Ectodermal cell (in vitro differentiated cells): ENCODE measurements at regions not wholly inside any gene's neighbourhood (a gene's known extent, or its start where the extent isn't known, plus 50 kb on each side); places are given as distances from the start of the nearest gene placed in this dataset.

Experiments used
- H3K27ac ChIP-seq: 2 replicates; pipeline ENCODE4 v1.7.0; 2013; ENCODE audit warnings: mild to moderate bottlenecking, low read depth, low read length; ENCODE audit not compliant: insufficient read depth, poor library complexity, severe bottlenecking
- H3K27me3 ChIP-seq: 2 replicates; pipeline ENCODE4 v1.7.0; 2013; ENCODE audit warnings: mild to moderate bottlenecking, low read length; ENCODE audit not compliant: insufficient read depth, control insufficient read depth, poor library complexity, severe bottlenecking
- H3K36me3 ChIP-seq: one replicate; pipeline ENCODE4 v1.7.0; 2013; ENCODE audit warnings: low read length; ENCODE audit not compliant: control insufficient read depth, insufficient read depth
- H3K4me1 ChIP-seq: one replicate; pipeline ENCODE4 v1.7.0; 2013; ENCODE audit warnings: low read length; ENCODE audit not compliant: control insufficient read depth, insufficient read depth
- H3K4me3 ChIP-seq: 2 replicates; pipeline ENCODE4 v1.7.0; 2013; ENCODE audit warnings: low read depth, low read length, control low read depth; ENCODE audit not compliant: insufficient read depth
- H3K9me3 ChIP-seq: 2 replicates; pipeline ENCODE4 v1.7.0; 2013; ENCODE audit warnings: mild to moderate bottlenecking, low read length, moderate library complexity; ENCODE audit not compliant: control insufficient read depth
- WGBS, 2 experiments: methylation state at CpG; one replicate each; pipeline ENCODE4 v1.1.7; 2013; ENCODE audit warnings: missing lambda C conversion rate in 2 of 2; 5-methylcytosine and 5-hydroxymethylcytosine counted together

DNA sequence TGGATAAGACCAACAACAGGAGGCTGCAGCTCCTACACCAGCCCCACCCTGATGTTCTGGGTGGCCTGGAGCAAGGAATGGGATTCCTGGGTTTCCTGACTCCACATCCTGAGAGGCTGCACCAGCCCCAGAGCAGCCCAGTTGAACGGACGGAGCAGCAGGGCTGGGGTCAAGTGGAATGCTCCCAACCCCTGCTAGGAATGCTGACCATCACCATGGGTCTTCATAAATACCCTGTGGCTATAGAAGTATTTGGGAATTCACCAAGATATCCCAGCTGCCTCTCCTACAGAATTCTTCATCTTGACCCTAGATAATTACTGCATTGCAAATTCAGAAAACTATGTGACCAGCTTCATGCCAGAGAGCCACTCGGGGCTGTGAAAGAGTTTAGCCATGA, 180.3 kb downstream of the THBS2 start:
- 89 to 90% methylated on average over 3 of the region's 3 CpGs for WGBS, 2 experiments
- Histone ChIP-seq H3K4me3 (no peak overlapping the region), H3K27me3 (no peaks in the 10 kb centered on the region), H3K27ac (no peak overlapping the region), H3K9me3 (no peaks in the 10 kb centered on the region), H3K36me3 (no peaks in the 10 kb centered on the region), H3K4me1 (no peaks in the 10 kb centered on the region)

DNA sequence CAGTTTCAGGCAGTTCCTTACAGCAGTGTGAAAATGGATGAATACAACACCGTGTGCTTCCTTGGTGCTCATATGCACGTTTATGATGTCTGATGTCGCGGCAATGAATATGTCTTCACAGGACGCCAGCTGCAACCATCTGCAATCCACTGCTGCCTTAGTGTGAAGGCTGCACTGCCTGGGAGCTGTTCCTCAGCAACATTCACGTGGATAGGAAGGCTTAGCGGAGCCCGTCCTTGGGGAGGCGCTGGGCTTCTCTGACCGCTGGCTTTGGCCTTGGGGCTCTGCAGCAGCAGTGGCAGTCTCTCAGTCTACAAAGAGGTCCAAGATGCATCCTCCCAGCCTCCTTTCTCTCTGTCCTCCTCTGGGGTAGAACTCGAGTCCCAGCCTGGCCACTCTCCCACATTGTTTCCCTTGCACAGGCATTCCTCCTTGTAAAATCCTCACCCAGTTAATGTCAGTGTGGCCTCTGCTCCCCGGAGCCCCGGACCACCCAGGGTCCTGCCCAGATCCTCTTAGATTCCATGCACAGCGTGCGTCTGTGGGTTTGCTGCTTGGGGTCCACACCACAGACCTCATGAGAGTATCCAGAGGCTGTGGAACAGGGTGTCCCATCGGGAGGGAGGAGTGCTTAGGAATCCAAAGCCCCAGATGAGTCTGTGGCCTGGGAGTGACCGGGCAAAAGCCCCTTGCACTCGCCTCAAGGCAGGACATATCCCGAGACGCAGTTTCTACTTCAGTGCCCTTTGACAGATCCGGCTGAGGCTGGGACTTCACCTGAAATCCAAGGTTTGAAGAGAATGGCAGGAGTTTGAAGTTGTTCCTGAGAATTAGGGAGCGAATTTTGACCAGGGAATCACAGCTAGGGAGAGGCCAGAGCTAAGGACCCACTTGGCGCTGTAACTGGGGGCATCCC, 181.3 kb downstream of the THBS2 start:
- 89 to 90% methylated on average over 23 of the region's 23 CpGs for WGBS, 2 experiments
- Histone ChIP-seq H3K4me3 (no peak overlapping the region), H3K27ac (no peak overlapping the region), H3K9me3 (no peaks in the 10 kb centered on the region), H3K27me3 (no peaks in the 10 kb centered on the region), H3K36me3 (no peaks in the 10 kb centered on the region), H3K4me1 (no peaks in the 10 kb centered on the region)

DNA sequence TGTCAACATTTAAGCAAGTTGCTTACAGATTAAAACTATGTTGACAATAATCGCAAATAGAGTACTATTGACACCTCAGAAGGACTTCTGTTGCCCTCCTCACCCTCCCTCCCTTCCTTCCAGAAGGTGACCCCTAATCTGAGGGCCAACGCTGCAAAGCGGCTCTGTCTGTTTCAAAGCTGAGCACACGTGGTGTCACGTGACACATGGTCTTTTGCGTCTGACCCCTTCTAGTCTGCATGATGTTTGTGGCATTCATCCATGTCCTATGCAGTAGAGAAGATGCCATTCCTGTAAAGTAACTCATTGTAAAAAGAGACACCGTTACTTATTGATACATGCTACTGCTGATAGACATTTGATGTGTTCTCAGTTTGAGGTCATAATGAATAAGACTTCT, 182.3 kb downstream of the THBS2 start:
- H3K9me3 ChIP-seq, result no peaks in the 10 kb centered on the region
- WGBS, 2 experiments, result 81% methylated on average over 7 of the region's 7 CpGs
- no peak overlapping the region for H3K27ac ChIP-seq
- H3K4me3 ChIP-seq, result no peak overlapping the region
- no peaks in the 10 kb centered on the region for H3K27me3 ChIP-seq
- no peaks in the 10 kb centered on the region for H3K36me3 ChIP-seq
- no peaks in the 10 kb centered on the region for H3K4me1 ChIP-seq

DNA sequence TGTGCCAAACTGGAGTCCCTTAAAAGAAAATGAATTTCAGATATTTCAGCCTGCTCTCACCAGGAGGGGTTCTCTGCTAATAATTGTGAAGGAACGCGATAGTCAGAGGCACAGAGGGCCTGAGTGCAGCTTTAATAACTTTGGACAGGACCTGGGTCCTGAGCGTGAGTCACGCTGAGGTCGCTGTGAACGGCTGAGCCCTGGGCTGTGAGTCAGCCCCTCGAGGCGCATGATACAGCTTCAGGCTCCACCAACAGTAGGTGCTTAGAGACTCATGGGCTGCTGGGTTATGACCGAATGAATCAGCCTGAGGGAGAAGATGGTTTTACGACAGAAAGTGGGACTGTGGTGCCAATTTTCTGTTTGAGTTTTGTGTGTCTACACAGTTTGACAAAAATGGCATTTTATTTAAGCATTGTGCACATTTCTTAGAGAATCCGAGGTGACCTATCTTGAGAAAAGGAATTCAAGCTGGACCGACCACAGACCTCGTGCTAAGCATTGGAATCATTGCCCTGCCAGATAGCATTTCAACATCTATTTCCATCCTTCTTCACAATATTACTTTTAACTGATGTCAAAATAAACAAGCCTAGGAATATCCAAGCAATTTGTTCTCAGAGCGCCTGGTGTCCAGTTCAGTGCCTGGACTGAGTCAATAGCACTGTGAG, 183.0 kb downstream of the THBS2 start:
- Histone ChIP-seq H3K4me3 (no peak overlapping the region), H3K27me3 (no peaks in the 10 kb centered on the region), H3K27ac (no peak overlapping the region), H3K4me1 (no peaks in the 10 kb centered on the region), H3K36me3 (no peaks in the 10 kb centered on the region), H3K9me3 (no peaks in the 10 kb centered on the region)
- 76% methylated on average over 14 of the region's 14 CpGs for WGBS, 2 experiments

DNA sequence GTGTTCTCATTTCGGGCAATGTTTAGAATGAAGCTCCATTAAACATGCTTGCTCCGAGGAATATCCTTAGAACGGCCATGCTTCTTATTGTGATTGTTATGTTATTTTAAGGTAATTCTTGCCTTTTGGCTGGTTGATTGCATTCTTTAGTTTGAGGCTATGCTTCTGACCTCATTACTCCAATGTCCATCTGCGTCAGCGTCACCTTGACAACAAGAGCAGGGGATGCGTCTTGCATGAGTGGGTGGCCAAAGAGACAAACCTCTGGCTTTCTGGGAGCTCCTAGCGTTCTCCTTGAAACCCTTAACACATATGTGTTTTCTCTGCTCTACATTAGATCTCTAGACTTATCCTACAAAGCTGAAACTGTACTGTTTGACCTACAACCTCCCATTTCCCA, 184.3 kb downstream of the THBS2 start:
- Histone ChIP-seq H3K27ac (no peak overlapping the region), H3K27me3 (no peaks in the 10 kb centered on the region), H3K9me3 (no peaks in the 10 kb centered on the region), H3K36me3 (no peaks in the 10 kb centered on the region), H3K4me3 (no peak overlapping the region), H3K4me1 (no peaks in the 10 kb centered on the region)
- WGBS, 2 experiments, result 94 to 96% methylated on average over 7 of the region's 7 CpGs

DNA sequence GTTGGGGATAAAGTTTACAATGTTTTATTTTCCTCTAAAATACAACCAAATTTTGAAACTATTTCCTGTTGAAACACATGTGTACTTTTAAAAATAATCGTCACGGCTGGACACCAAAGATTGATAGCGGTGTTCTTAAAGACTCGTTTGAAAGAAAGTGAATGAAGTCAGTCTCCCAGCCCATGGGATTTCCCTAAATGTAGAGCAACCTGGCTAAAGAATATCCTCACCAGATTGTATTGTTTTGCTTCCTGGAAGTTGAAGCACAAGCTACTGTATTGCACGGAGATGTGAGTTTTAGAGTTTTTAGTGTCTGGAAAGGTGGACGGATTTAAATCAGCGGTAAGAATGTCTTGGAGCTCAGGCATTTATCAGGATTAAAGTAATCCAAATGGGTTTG, 189.5 kb downstream of the THBS2 start:
- Histone ChIP-seq H3K4me1 (no peaks in the 10 kb centered on the region), H3K4me3 (no peak overlapping the region), H3K27me3 (no peaks in the 10 kb centered on the region), H3K36me3 (no peaks in the 10 kb centered on the region), H3K27ac (no peak overlapping the region), H3K9me3 (no peaks in the 10 kb centered on the region)
- 93 to 97% methylated on average over 7 of the region's 7 CpGs for WGBS, 2 experiments

DNA sequence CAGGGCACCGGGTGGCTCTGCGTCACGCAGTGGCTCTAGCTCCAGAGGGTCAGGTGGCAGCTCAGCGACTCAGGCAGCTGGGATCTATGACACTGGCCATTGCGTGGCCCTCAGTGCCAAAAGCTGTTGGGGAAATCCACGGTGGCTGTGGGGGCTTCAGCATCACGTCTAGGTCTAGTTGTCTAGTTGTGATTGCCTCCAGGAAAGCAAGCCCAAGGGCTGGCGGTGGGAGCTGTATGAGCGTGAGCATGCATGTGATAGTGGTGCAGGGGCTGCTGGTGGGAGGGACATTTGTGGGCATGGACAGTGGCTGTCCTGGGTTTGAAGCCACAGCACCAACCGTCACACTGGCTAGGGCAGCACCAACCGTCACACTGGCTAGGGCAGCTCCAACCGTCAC, 191.4 kb downstream of the THBS2 start:
- Histone ChIP-seq H3K36me3 (no peaks in the 10 kb centered on the region), H3K4me3 (no peak overlapping the region), H3K27ac (no peak overlapping the region), H3K9me3 (no peaks in the 10 kb centered on the region), H3K4me1 (no peaks in the 10 kb centered on the region), H3K27me3 (no peaks in the 10 kb centered on the region)
- WGBS, 2 experiments, result 96 to 97% methylated on average over 12 of the region's 12 CpGs

DNA sequence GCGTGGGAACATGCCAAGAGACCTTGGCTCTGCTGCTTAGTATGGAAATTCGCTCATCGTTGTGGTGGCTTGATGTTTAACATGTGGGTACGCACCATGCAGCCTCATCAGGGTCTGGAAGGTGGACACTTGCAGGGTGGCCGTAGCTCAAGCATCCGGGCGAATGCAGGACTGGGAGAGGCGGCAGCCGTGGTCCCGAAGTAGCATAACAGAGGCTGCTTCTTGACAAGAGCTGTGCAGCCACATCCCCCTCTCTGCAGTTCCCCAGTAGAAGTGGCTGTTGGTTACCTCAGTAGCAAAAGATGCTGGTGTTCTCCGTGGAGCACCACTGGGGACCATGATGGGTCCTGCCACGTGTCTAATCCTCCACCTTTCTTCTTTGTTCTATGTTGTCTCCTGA, 195.0 kb downstream of the THBS2 start:
- Histone ChIP-seq H3K4me1 (no peaks in the 10 kb centered on the region), H3K36me3 (no peaks in the 10 kb centered on the region), H3K4me3 (no peak overlapping the region), H3K9me3 (no peaks in the 10 kb centered on the region), H3K27me3 (no peaks in the 10 kb centered on the region), H3K27ac (no peak overlapping the region)
- WGBS, 2 experiments, result 88% methylated on average over 12 of the region's 12 CpGs

DNA sequence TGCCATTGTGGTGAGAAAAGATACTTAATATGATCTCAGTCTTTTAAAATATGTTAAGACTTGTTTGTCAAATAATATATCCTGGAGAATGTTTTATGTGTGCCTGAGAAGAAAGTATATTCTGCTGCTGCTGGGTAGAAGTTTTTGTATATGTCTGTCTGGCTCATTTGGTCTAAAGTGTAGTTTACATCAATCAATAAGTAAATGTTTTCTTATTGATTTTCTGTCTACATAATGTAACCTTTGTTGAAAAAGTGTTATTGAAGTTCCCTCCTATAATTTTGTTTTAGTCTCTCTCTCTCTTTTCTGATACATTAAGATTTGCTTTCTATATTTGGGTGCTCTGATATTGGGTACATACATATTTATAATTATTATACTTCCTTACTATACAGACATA, 201.2 kb downstream of the THBS2 start:
- Histone ChIP-seq H3K27ac (no peak overlapping the region), H3K9me3 (no peaks in the 10 kb centered on the region), H3K27me3 (no peaks in the 10 kb centered on the region), H3K4me3 (no peak overlapping the region), H3K36me3 (no peaks in the 10 kb centered on the region), H3K4me1 (no peaks in the 10 kb centered on the region)

DNA sequence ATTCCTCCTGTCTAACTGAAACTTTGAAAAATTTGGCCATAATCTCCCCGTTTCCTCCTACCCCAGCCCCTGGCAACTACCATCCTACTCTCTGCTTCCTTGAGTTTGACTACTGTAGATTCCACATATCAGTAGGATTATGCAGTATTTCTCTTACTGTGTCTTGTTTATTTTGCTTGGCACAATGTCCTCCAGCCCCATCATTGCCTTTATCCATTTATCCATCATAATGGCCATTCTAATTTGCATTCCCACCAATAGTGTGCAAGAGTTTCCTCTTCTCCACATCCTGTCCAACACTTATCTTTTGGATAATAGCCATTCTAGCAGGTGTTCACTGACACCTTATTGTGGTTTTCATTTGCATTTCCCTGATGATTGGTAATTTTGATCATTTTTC, 202.3 kb downstream of the THBS2 start:
- no peaks in the 10 kb centered on the region for H3K4me1 ChIP-seq
- no peaks in the 10 kb centered on the region for H3K36me3 ChIP-seq
- H3K27me3 ChIP-seq, result no peaks in the 10 kb centered on the region
- no peak overlapping the region for H3K4me3 ChIP-seq
- no peaks in the 10 kb centered on the region for H3K9me3 ChIP-seq
- no peak overlapping the region for H3K27ac ChIP-seq
- 91 to 93% methylated on average over 1 of the region's 1 CpG for WGBS, 2 experiments
